Sciatic nerve (tissue), 2 donors: ENCODE measurements at regions not wholly inside any gene's neighbourhood (a gene's known extent, or its start where the extent isn't known, plus 50 kb on each side); places are given as distances from the start of the nearest gene placed in this dataset.

Experiments used
- ATAC-seq: fragments of 200-7000 bp; cut with Tn5 transposase; one replicate; pipeline ENCODE4 v1.9.1; 2020; ENCODE audit warnings: mild to moderate bottlenecking, moderate library complexity
- DNase-seq: peaks from one replicate; pipeline ENCODE4 v3.0.0-alpha.2; 2020; ENCODE audit warnings: low spot score
- intact Hi-C: fragments of 100-400 bp; cut with DNase I; formaldehyde crosslinking; loops from one replicate; pipeline ENCODE4 v1.14.2; 2022
- donor health status: DM: no; HTN: no; CAD: no.
- donor health status: DM: no; HTN: no; CAD: no.

GRCh38 chr1:78787544-78787943, 137.9 kb downstream of the IFI44 start:
- intact Hi-C loops: no loop called here
- ATAC-seq (no peak), DNase-seq (no peak)

GRCh38 chr1:78790174-78790573, 140.5 kb downstream of the IFI44 start:
- intact Hi-C loops: no loop called here
- ATAC-seq (no peak), DNase-seq (no peak)

GRCh38 chr1:78792756-78793155, 143.1 kb downstream of the IFI44 start:
- intact Hi-C loops: no loop called here
- DNase-seq (no peak), ATAC-seq (no peak)

- no peak for DNase-seq
Observed at GRCh38 chr1:78797108-78797781, 147.6 kb downstream of the IFI44 start.

GRCh38 chr1:78799926-78800325, 150.3 kb downstream of the IFI44 start:
- DNase-seq: no peak
- intact Hi-C loops: no loop called here
- ATAC-seq: no peak

More at GRCh38 chr1:78797108-78797781, 147.6 kb downstream of the IFI44 start:
- intact Hi-C loops: no loop called here
- no peak for ATAC-seq

- no peak for ATAC-seq
- intact Hi-C loops: no loop called here
- DNase-seq: no peak
Observed at GRCh38 chr1:78814176-78814575, 164.5 kb downstream of the IFI44 start.

- ATAC-seq (no peak), DNase-seq (no peak)
- intact Hi-C loops: no loop called here
Observed at GRCh38 chr1:78825561-78825960, 175.9 kb downstream of the IFI44 start.

- ATAC-seq (no peak), DNase-seq (no peak)
- intact Hi-C loops: no loop called here
Observed at GRCh38 chr1:78829644-78830043, 176.9 kb downstream of the ADGRL4 start.

GRCh38 chr1:78830321-78830720, 176.2 kb downstream of the ADGRL4 start:
- intact Hi-C loops: no loop called here
- ATAC-seq: no peak

GRCh38 chr1:78831731-78832360, 174.7 kb downstream of the ADGRL4 start:
- intact Hi-C loops: no loop called here
- DNase-seq: no peak
- no peak for ATAC-seq

More at GRCh38 chr1:78830321-78830720, 176.2 kb downstream of the ADGRL4 start:
- no peak for DNase-seq

GRCh38 chr1:78833491-78833890, 173.0 kb downstream of the ADGRL4 start:
- intact Hi-C loops: no loop called here
- no peak for ATAC-seq
- DNase-seq: no peak

GRCh38 chr1:78834201-78834741, 172.3 kb downstream of the ADGRL4 start:
- DNase-seq: no peak
- no peak for ATAC-seq
- intact Hi-C loops: no loop called here

- ATAC-seq (no peak), DNase-seq (no peak)
- intact Hi-C loops: no loop called here
Observed at GRCh38 chr1:78836726-78837125, 169.8 kb downstream of the ADGRL4 start.

GRCh38 chr1:78839704-78840277, 166.7 kb downstream of the ADGRL4 start:
- no peak for DNase-seq
- intact Hi-C loops: no loop called here
- ATAC-seq: peak; percentile 62
